DOHH2 (cell line): ENCODE measurements at regions not wholly inside any gene's neighbourhood (a gene's known extent, or its start where the extent isn't known, plus 50 kb on each side); places are given as distances from the start of the nearest gene placed in this dataset.

Experiments used
- H3F3A ChIP-seq: fragments of 200-600 bp; sonication (generic), shearing (Covaris generic); 2 replicates; pipeline ENCODE4 v1.6.0; 2016; ENCODE audit warnings: antibody characterized with exemption, mild to moderate bottlenecking; ENCODE audit not compliant: control insufficient read depth, insufficient read depth
- H3K27ac ChIP-seq: fragments of 200-600 bp; sonication (generic); 2 replicates; pipeline ENCODE4 v1.5.1; 2014; ENCODE audit warnings: low read depth, mild to moderate bottlenecking, low read length, moderate library complexity
- H3K27me3 ChIP-seq: fragments of 200-600 bp; sonication (generic); 2 replicates; pipeline ENCODE4 v1.6.1; 2014; ENCODE audit warnings: mild to moderate bottlenecking, low read length, mixed read lengths; ENCODE audit not compliant: control insufficient read depth
- H3K36me3 ChIP-seq: fragments of 200-600 bp; sonication (generic); 2 replicates; pipeline ENCODE4 v1.6.1; 2014; ENCODE audit warnings: mild to moderate bottlenecking, low read length, moderate library complexity, mixed read lengths; ENCODE audit not compliant: control insufficient read depth
- H3K4me1 ChIP-seq: fragments of 200-600 bp; sonication (generic); 2 replicates; pipeline ENCODE4 v1.6.1; 2014; ENCODE audit warnings: mild to moderate bottlenecking, low read length, mixed read lengths; ENCODE audit not compliant: control insufficient read depth
- H3K4me2 ChIP-seq: fragments of 200-600 bp; sonication (generic); 2 replicates; pipeline ENCODE4 v1.6.0; 2014; ENCODE audit warnings: mild to moderate bottlenecking, low read length, moderate library complexity
- H3K4me3 ChIP-seq: fragments of 200-600 bp; sonication (generic); 2 replicates; pipeline ENCODE4 v1.5.1; 2014; ENCODE audit warnings: mild to moderate bottlenecking, low read length, mixed read lengths
- H3K79me2 ChIP-seq: fragments of 200-600 bp; sonication (generic); 2 replicates; pipeline ENCODE4 v1.6.1; 2014; ENCODE audit warnings: mild to moderate bottlenecking, low read length, mixed read lengths; ENCODE audit not compliant: control insufficient read depth
- H3K9me2 ChIP-seq: fragments of 200-600 bp; sonication (generic); replicated peaks from 2 replicates; pipeline ENCODE4 v1.6.1; 2014; ENCODE audit warnings: mild to moderate bottlenecking, low read length, mixed read lengths; ENCODE audit not compliant: control insufficient read depth
- H3K9me3 ChIP-seq: fragments of 200-600 bp; sonication (generic); 2 replicates; pipeline ENCODE4 v1.6.1; 2014; ENCODE audit warnings: antibody characterized with exemption, low read length, mixed read lengths; ENCODE audit not compliant: control insufficient read depth, insufficient read depth
- H4K20me1 ChIP-seq: fragments of 200-600 bp; sonication (generic); 2 replicates; pipeline ENCODE4 v1.6.0; 2014; ENCODE audit warnings: low read depth, mild to moderate bottlenecking, antibody characterized with exemption, low read length, moderate library complexity; ENCODE audit not compliant: control insufficient read depth, insufficient read depth
- CTCF ChIP-seq: fragments of 200-600 bp; sonication (generic); IDR thresholded peaks from one replicate; pipeline ENCODE4 v1.5.1; 2014; ENCODE audit warnings: antibody characterized with exemption, mild to moderate bottlenecking, low read depth, low read length; ENCODE audit not compliant: poor library complexity, severe bottlenecking
- EZH2phosphoT487 ChIP-seq: fragments of 200-600 bp; sonication (generic); IDR thresholded peaks from 2 replicates; pipeline ENCODE4 v1.6.1; 2017; ENCODE audit warnings: borderline replicate concordance, mild to moderate bottlenecking, antibody characterized with exemption, low read length, moderate library complexity, mixed read lengths

DNA sequence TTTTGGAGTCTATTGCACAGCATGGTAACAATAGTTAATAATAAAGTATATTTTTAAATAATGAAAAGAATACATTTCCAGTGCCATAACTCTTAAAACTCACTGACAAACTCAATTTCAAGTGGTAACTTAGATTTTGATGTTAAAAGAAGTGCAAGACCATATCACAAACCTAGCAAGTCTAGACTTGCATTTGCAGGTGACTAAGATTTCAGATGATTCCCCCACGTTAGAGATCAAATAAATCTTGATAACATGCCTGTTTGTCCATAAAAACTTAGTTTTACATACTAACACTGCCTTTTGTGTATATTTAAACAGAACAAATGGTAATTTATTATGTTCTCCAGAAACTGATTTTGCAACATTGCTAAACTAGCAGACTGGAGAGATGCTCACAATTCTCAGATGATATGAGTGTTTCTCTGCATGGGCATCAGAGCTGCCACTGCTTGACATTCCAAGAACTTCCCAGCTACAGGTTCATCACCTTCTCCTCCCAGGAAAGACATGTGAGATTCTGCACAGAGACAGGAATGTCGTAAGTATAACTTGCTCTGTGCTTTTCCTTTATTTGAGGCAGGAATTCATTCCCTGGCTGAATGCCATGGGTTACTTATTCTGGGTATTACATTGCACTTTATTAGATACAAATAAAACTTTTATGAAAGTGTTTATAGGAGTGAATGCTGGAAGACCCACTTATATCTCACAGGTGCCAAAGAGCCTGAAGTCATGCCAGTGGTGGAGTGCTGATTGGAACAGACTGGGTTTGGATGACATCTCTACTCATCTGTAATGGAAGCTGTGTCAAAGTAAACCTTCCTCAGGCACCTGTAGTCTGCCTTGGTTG, 160.2 kb upstream of the FOXA2 start:
- Histone ChIP-seq H3K79me2 (no peaks in the 10 kb centered on the region), H3K4me2 (no peak overlapping the region), H3F3A (no peaks in the 10 kb centered on the region), H3K4me1 (no peaks in the 10 kb centered on the region), H3K27ac (no peak overlapping the region), H3K27me3 (no peaks in the 10 kb centered on the region), H3K4me3 (no peak overlapping the region), H4K20me1 (no peaks in the 10 kb centered on the region), H3K9me3 (no peaks in the 10 kb centered on the region), H3K36me3 (no peaks in the 10 kb centered on the region), H3K9me2 (no peaks in the 10 kb centered on the region)
- TF ChIP-seq CTCF (no peak), EZH2phosphoT487 (no peak)

GRCh38 chr20:22745194-22745500, 160.8 kb upstream of the FOXA2 start:
- no peaks in the 10 kb centered on the region for H3K36me3 ChIP-seq
- H3K4me1 ChIP-seq, result no peaks in the 10 kb centered on the region
- no peak overlapping the region for H3K4me2 ChIP-seq
- H3K27ac ChIP-seq, result no peak overlapping the region
- H3F3A ChIP-seq, result no peaks in the 10 kb centered on the region
- no peaks in the 10 kb centered on the region for H3K79me2 ChIP-seq
- H4K20me1 ChIP-seq, result no peaks in the 10 kb centered on the region
- H3K4me3 ChIP-seq, result no peak overlapping the region
- H3K27me3 ChIP-seq, result no peaks in the 10 kb centered on the region
- no peaks in the 10 kb centered on the region for H3K9me3 ChIP-seq
- no peaks in the 10 kb centered on the region for H3K9me2 ChIP-seq
- TF ChIP-seq CTCF (no peak), EZH2phosphoT487 (no peak)

- TF ChIP-seq CTCF (no peak), EZH2phosphoT487 (no peak)
- Histone ChIP-seq H3K27ac (no peak overlapping the region), H3F3A (no peaks in the 10 kb centered on the region), H3K9me2 (no peaks in the 10 kb centered on the region), H4K20me1 (no peaks in the 10 kb centered on the region), H3K79me2 (no peaks in the 10 kb centered on the region), H3K27me3 (no peaks in the 10 kb centered on the region), H3K9me3 (no peaks in the 10 kb centered on the region), H3K36me3 (no peaks in the 10 kb centered on the region), H3K4me2 (no peak overlapping the region), H3K4me3 (no peak overlapping the region), H3K4me1 (no peaks in the 10 kb centered on the region)
Observed at GRCh38 chr20:22746957-22747356, 162.6 kb upstream of the FOXA2 start.
